HG02759 (cell line): ENCODE measurements at regions not wholly inside any gene's neighbourhood (a gene's known extent, or its start where the extent isn't known, plus 50 kb on each side); places are given as distances from the start of the nearest gene placed in this dataset.

ENCODE experiments used
- ATAC-seq: cut with Tn5 transposase; IDR thresholded peaks from one replicate; pipeline ENCODE4 v1.9.1; 2021; ENCODE audit warnings: mild to moderate bottlenecking, moderate library complexity; ENCODE audit not compliant: unreplicated experiment

GRCh38 chr1:37237948-37238347 lies 203.6 kb upstream of the GRIK3 start:
- ATAC-seq, result no peak

GRCh38 chr1:37238364-37239224 lies 204.3 kb upstream of the GRIK3 start:
- no peak for ATAC-seq

- no peak for ATAC-seq
Measured at GRCh38 chr1:37239225-37239740, 205.0 kb upstream of the GRIK3 start.

- no peak for ATAC-seq
Measured at GRCh38 chr1:37240897-37241296, 206.6 kb upstream of the GRIK3 start.

GRCh38 chr1:37242501-37242900 lies 208.2 kb upstream of the GRIK3 start:
- ATAC-seq, result no peak

- ATAC-seq, result no peak
Measured at GRCh38 chr1:37243368-37244082, 209.2 kb upstream of the GRIK3 start.

GRCh38 chr1:37244083-37244480 lies 209.8 kb upstream of the GRIK3 start:
- no peak for ATAC-seq

DNA sequence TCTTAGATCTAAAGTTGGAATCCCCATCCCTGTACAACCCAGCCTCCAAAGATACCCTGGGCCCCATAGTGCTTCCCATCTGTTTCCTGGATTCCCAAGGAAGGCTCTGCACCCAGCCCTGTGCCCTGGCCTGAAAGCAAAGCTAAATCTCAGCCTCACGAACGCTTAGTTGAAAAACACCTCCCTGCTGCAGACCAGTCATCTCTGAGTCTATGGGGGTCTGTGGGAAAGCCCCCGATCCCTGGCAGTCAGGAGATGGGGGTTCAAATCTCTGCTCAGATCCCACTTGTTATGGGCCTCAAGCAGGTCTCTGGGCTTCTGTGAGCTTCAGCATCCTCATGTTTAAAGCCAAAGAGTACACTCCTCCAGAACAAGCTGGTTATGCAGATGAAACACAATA lies 210.5 kb upstream of the GRIK3 start:
- ATAC-seq, result no peak

GRCh38 chr1:37246631-37247030 lies 212.3 kb upstream of the GRIK3 start:
- ATAC-seq, result no peak

- ATAC-seq, result no peak
Measured at GRCh38 chr1:37250371-37250770, 216.1 kb upstream of the GRIK3 start.

DNA sequence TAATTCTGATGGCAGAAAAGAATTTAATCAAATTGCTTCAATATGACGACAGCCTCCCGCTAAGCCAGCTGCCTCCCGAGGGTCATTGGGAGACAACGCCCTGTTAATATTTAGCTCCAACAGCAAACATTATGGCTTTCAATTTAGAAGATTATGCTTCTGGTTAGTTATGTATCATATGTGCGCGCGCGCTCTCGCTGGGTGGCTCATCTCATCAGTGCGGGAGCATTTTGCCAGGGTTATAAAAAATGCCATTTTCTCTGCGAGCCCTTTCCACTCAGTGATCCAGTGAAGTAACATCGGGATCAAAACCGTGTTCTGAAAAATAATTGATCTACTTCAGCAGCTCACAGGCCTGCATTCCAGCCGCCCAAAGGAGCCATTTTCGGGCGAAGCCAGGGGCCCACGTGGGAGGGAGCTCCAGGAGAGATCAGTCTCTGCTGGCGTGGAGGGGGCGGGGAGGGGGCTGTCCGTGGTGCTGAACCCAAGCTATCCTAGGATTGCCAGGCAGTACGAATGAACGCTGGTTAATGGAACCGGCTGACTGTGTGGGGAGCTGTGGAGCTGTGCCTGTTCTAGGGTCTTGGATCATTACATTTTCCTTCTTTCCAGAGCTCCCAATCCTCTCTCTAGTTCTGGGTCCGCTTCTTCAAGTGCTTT lies 219.1 kb upstream of the ZC3H12A start:
- no peak for ATAC-seq

DNA sequence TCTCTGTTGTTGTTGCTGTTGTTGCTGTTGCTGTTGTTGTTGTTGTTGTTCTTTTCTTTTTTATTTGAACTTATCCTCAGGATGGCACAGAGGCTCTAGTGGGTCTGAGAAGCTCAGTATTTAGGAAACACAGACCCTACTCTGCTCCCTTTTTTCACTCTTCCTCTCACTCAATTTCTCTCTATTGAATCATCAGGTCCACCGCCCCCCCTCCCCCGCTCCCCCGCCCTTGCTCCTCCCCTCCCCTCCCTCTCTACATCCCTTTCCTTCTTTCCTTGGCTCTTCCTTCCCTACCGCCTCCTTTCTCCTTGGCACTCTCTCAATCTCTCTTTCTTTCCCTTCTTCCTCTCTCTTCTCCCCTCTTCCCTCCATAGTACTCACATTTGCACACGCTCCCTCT lies 218.5 kb upstream of the ZC3H12A start:
- no peak for ATAC-seq

GRCh38 chr1:37257646-37258045 lies 216.7 kb upstream of the ZC3H12A start:
- ATAC-seq, result no peak

DNA sequence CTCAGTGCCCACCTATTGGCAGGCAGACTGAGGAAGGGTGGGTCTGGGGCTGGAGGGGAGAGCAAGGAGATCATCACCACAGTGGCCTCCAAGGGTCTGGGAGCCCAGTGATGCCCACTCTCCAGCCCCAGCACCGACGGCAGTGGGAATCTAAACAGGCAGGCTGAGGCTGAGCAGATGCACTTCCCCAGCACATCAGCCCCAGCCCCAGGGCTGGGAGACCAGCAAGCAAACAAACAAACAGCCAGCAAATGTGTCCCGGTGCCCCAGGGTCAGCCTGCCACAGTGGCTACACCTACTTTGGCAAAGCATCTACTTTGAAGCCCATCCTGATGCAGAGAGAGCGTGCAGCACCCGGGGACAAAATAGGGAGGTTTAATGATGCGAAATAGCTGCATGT lies 216.3 kb upstream of the ZC3H12A start:
- ATAC-seq, result no peak

GRCh38 chr1:37259019-37259418 lies 215.4 kb upstream of the ZC3H12A start:
- no peak for ATAC-seq

- ATAC-seq, result no peak
Measured at GRCh38 chr1:37261129-37261528, 213.3 kb upstream of the ZC3H12A start.

- no peak for ATAC-seq
Measured at GRCh38 chr1:37262439-37263170, 211.8 kb upstream of the ZC3H12A start.

DNA sequence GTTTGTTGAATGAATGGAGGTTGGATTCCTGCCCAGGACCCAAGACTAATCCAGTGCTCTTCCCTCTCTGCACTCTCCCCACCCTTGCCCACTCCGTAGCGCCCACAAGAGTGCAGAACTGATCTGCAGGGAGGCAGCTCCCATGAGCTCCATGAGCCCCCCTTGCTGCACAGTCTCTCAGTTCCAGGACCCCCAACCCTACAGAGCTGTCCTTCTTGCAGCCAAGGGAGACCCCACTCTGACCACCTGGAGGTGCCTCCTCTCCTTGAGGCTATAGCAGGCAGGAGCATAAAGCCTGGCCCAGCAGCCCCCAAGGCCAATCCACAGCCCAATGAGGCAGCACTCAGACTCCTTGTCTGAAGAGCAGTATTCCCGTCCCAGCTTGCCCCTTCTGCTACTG lies 209.2 kb upstream of the ZC3H12A start:
- no peak for ATAC-seq

DNA sequence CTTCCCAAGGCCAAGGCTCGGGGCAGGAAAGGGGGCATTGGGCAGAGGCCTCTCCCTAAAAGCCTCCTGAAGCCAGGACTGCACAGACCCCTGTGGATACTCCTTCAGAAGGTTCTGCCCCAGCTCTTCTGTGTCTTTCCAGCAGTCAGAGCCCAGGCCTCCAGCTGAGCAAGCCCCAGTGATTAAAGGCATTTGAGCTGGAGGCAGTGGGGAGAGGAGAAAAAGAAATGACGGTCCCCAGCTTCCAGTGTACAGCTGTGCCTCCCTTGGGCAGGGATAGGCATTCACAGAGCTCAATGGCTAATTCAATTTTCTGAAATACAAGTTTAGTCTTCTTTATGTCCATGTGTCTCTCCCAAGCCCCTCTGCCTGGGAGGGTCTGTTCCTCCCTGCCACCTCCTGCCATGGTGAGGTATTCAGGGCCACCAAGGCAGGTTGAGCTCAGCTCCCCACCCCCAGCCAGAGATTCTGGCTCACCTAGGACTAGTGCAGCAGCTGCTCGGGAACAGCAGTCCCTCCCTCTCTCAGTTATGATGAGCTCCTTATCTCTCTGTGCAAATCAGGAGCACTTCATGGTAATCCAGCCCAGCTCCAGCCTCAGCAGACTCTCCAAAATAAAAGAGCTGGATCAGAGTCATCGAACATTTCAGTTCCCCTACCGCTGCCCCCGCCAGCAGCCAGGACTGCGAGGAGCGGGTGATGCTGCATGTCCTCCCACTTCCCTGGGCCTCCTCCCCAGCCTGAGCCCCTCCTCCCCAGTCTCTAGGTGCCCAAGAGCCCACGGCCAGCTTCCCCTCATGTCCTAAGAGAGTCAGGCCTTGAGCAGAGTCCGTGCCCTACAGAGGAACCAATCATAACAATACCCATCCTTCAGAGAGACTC lies 208.4 kb upstream of the ZC3H12A start:
- ATAC-seq, result no peak
